ENCODE measurements at regions not wholly inside any gene's neighbourhood (a gene's known extent, or its start where the extent isn't known, plus 50 kb on each side); places are given as distances from the start of the nearest gene placed in this dataset.

GRCh38 chr2:81247648-81248047 lies 943.1 kb upstream of the LRRTM1 start:
- DNase-seq: no peak

GRCh38 chr2:81242501-81242900 lies 937.9 kb upstream of the LRRTM1 start:
- no peak for DNase-seq

- no peak for DNase-seq
These were observed 933.9 kb upstream of the LRRTM1 start for GRCh38 chr2:81238462-81238861.

GRCh38 chr2:81235601-81236000 lies 931.0 kb upstream of the LRRTM1 start:
- DNase-seq: no peak

GRCh38 chr2:81234711-81235110 lies 930.2 kb upstream of the LRRTM1 start:
- no peak for DNase-seq

DNA sequence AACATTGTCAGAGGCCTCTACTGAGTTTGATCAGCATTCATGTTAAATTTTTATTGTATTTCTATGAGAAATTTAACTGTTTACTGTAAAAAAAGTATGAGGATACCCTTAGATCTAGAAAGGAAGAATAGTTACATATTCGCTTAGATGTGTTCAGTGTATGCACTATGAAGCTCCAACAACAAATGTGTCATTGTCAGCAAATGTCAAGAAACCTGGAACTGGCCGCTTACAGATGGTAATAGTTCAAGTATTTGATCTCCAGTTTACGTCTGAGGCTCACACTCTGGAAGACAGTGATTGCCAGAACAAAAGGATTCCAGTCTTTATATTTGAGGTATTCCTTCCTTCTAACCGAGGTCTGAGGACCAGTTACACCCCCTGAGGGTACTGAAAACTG lies 921.2 kb upstream of the LRRTM1 start:
- DNase-seq: no peak

- no peak for DNase-seq
These were observed 909.0 kb upstream of the LRRTM1 start for GRCh38 chr2:81213598-81213997.

GRCh38 chr2:81206216-81206615 lies 901.7 kb upstream of the LRRTM1 start:
- no peak for DNase-seq

DNA sequence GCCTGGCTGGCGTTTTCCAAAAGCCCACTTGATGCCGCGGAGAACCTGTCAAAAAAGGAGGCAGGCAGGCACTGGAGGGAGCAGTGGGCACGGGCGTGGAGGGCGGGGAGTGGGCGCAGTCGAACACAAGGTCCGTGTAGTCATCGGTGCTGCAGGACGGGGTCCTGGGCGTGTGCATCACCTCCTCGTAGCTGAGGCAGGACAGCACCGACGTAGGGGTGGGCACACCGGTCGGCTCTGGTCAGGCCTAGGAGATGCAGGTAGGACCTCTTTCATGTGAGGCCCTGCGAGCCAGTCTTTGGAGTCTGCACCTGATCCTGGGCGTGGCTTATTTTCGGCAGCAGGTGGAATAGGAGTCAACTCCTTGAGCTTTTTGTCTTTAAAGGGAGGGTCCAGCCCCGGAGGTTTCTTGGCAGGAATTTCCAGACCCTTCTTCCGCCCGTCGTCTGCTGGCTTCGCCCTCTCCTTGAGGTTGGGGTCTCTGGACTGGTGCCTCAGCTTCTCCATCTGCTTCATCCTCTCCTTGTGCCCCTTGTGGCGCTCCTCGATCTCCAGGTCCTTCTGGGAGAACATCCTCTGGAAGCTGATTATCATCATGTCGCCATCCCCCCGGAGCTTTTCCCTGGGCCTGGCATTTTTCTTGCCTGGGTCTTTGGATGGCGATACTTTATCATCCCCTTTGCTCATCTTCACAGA lies 892.5 kb upstream of the LRRTM1 start:
- no peak for DNase-seq

DNA sequence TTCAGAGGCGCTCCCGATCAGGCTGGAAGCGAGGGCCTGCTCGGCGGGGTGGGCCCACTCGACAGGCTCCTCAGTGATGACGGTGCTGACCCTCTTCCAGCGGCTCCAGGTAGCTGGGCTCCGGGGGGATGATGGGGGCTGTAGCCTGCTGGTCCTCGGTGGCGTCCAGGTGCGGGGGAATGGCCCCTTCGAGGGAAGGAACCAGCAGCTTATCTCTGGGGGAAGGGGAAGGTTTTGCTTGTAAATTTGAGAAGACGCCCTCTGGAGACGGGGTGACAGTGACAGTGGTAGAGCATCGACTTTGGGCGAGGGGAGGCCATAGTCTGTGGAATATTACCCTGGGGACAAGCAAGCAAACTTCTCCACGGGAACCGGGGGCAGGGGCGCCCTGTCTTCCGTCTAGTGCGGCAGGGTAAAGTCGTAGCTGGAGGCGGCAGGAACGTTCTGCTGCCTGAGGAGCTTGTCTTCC lies 891.9 kb upstream of the LRRTM1 start:
- DNase-seq: peak in 1 of 5 donors; percentile 17

DNA sequence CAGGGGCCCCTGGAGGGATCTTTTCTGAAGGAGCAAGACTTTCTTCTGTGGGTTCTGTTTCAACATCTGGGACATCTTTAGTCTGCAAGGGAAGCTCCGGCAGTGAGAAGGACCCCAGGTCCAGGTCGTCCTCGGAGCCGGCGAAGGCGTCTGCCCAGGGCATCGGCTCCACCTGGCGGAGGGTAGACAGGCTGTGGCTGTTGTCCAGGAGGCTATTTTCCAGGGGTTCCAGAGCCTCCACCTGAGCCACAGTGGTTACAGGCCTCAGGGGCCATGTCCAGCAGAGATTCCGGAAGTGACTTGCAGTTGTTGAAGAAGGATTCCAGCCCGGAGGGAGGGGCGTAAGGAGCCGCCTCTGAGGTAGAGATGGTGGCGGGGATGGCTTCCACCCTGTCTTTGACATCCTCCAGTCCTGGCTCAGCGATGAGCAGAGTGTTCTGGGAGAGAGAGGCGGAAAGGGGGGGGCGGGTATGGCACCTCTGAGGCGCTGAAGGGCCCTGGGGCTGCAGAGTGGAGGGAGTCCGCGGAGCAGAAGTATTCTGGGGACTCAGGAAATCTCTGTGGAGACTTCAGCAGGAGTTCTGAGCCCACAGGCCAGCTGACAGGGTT lies 891.3 kb upstream of the LRRTM1 start:
- DNase-seq: no peak

DNA sequence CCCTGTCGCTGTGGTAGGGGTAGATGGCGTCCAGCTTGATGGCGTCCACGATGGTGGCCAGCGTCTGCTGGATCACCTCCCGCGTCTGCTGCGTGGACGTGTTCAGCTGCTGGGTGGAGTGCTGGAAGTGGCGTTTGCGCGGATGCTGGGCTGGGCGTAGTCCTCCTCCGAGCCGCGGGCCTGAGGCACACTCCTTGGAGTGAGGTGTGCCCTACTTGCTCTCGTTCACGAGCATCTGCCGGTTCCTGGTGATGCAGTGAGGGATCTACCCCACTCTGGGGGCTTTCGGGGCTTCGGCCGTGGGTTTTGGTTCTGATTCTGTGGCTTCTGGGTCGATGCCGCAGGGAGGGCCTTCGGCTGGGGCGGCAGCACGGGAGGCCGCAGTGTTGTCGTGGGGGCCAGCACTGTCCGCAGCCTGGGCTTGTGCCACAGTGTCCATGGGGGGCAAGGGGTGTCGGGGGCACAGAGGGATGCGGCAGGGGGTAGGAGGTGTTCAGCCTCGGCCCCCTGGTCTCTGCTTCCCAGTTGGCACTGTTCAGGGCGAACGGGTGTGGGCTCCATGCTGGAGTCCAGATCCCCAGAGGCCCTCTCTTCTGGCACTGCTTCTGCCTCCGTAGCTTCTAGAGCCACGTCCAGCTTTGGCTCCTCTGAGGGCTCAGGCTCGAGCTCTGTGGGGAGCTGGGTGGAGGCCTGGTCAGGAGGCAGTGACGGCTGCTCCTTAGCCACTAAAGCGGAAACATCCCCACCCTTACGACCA lies 890.6 kb upstream of the LRRTM1 start:
- DNase-seq: no peak

GRCh38 chr2:81194581-81194980 lies 890.0 kb upstream of the LRRTM1 start:
- DNase-seq: no peak

DNA sequence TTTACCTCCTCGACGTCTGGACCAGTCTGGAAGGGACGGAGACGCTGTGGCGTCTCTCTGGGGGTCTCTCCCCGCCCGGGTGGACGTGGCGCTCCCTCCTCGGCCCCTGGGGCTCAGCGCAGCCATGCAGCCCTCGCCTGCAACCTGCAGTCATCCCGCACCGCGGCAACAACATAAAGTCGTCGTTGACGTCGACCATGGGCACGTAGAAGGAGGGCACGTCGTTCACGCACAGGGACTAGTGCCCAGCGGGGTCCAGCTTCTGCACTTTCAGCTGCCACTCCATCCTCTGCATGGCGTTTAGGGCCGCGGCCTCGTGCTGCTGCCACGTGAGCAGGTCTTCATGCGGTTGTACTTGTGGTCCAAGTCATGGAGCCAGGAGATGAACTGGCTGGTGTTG lies 889.6 kb upstream of the LRRTM1 start:
- DNase-seq: no peak

GRCh38 chr2:81181845-81182244 lies 877.3 kb upstream of the LRRTM1 start:
- DNase-seq: no peak

GRCh38 chr2:81171447-81171846 lies 866.9 kb upstream of the LRRTM1 start:
- DNase-seq: no peak

DNA sequence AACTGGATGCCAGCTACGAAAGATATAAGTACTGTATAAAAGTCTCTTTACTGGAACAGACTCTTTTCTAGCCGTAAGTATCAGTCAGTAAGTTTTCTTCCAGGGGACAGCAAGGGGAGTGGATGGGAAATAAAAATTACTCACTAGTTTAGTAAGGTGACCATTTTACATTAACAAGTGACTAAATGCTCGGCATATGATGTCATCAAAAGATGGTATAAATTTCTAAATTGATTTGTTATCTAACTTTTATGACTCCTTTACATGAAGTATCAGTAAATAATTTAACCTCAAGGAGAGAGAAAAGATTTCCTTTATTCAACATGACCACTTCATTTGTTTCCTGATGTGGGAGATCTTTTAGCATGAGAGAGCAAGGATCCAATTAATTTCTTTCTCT lies 859.0 kb upstream of the LRRTM1 start:
- DNase-seq: no peak

DNA sequence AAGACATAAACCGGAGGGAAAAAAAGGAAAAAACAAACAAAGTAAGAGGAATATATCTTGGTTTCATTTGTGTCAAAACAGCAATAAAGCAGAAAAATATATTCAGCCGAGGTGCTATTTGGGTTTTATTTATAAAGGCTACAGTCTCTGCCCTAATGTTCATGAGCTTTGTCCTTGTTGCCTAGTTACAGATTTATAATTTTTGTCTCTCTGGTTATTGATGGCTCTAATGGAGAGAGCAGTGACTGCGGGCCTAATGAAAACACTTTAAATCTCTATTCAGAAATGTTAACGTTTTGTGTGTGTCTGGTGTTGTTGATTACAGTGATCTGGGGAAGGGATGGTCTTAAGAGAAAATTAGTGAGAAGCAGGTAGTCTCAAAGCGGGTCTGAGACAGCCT lies 854.0 kb upstream of the LRRTM1 start:
- no peak for DNase-seq

DNA sequence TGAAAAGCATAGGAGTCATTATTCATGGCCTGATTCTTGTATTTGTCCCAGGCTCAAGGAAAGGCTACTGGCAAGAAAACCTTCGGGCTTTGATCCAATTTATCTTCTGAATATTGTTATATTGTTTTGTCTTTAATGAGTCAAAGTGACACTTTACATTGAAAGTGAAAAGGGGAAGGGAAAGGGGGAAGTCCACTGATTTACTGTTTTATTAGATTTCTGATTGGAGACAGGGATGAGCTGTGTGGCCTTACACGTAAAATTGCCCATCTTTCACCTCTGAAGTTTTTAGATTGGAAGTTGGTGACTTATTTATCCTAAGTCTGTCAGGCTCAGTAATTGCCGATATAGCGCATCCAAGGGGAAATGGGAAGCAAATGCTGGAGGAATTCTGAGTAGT lies 843.8 kb upstream of the LRRTM1 start:
- DNase-seq: no peak

GRCh38 chr2:81136296-81136695 lies 831.7 kb upstream of the LRRTM1 start:
- no peak for DNase-seq

DNA sequence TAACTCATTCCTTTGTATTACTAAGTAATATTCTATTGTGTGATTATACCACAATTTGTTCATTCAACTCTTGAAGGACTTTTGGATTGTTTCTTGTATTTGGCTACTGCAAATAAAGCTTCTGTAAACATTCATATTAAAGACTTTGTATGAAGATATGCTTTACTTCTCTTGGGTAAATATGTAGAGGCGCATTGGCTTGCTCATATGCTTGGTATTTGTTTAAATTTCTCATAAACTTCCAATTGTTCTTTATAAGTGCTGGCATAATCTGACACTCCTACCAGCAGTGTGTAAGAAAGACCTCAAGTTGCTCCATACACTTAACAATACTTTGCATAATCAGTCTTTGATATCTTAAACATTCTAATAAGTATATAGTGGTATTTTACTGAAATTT lies 792.8 kb upstream of the LRRTM1 start:
- no peak for DNase-seq

DNA sequence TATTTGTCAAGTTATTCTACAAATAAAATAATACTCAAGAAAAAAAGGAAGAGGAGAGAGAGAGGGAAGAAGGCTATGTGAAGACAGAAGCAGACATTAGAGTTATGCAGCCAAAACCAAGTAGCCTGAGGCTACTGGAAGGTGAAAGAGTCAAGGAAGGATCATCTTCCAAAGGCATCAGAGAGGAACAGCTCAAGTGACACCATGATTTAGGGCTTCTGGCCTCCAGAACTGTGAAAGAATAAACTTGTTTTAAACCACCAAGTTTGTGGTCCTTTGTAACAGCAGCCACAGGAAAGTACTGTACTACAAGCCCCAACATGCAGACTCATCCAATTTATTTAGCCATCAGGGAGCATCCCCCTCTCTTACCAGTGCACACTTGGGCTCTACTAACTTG lies 788.5 kb upstream of the LRRTM1 start:
- DNase-seq: no peak

GRCh38 chr2:81087646-81088045 lies 783.1 kb upstream of the LRRTM1 start:
- no peak for DNase-seq

- no peak for DNase-seq
These were observed 779.5 kb upstream of the LRRTM1 start for GRCh38 chr2:81084101-81084500.

All from T-helper 1 cell (primary cell).